ENCODE measurements at regions not wholly inside any gene's neighbourhood (a gene's known extent, or its start where the extent isn't known, plus 50 kb on each side); places are given as distances from the start of the nearest gene placed in this dataset.

DNA sequence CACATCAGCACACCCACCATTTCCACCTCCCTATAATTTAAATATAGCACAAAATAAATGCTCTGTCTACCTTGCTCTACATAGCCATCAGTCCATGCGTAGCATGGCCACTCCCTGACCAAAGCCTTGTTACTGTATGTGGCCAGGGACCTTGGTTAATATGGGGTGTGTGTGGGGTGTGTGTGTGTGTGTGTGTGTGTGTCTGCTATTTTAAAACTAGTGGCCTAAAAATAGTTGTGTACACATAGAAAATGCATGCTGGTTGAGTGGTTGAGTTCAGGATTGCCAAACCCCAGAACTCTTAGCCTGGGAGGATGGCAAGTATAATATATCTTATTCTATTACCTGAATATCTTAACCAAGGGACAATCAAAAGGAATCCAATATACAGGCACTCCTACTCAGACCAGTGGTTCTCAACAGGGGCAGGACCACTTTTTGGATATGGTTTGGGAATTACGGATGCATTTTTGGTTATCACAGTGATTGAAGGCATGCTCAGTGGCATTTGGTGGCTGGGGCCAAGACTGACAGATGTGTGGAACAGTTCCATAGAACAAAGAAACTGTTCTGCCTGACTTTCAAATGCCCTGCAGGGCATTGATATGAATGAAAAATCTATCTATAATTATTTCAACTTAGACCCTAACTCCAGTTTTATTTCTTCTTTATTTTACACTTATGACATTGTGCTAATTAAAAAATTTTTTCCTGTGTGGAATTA lies 72.3 kb upstream of the PSME4 start:
- no peak overlapping the region for H3K56ac ChIP-seq (ENCODE audit: low read length)
- H2BK5ac ChIP-seq (ENCODE audit: low read length): no peak overlapping the region
- H3K23ac ChIP-seq (ENCODE audit: low read length): no peak overlapping the region
- no peak overlapping the region for H2BK15ac ChIP-seq (replicated peaks; ENCODE audit: low read depth)
- no peak overlapping the region for H3K27ac ChIP-seq (ENCODE audit: low read depth, low read length)
- no peak overlapping the region for H3K4me2 ChIP-seq (ENCODE audit: low read length)
- H4K5ac ChIP-seq (ENCODE audit: low read length): no peak overlapping the region
- no peak overlapping the region for H2AK5ac ChIP-seq (ENCODE audit: low read length)
- no peak overlapping the region for H3K4ac ChIP-seq (ENCODE audit: low read depth, low read length)
- DNase-seq: no peak
- no peaks in the 10 kb centered on the region for H3K27me3 ChIP-seq (ENCODE audit: insufficient read depth, low read length, poor library complexity)
- no peak overlapping the region for H3K4me3 ChIP-seq (ENCODE audit: low read length)
- peaks cover 1% of the 10 kb centered on the region for H3K36me3 ChIP-seq (ENCODE audit: control insufficient read depth, insufficient read depth, low read length)
- H4K8ac ChIP-seq (ENCODE audit: low read depth, low read length): no peak overlapping the region
- no peak overlapping the region for H3K18ac ChIP-seq (ENCODE audit: low read length)
- H3K79me2 ChIP-seq (ENCODE audit: control insufficient read depth, insufficient read depth, low read length): no peaks in the 10 kb centered on the region
- no peaks in the 10 kb centered on the region for H3K79me1 ChIP-seq (ENCODE audit: low read length)
- no peaks in the 10 kb centered on the region for H3K4me1 ChIP-seq (ENCODE audit: control insufficient read depth, low read depth, low read length)
- WGBS (ENCODE audit: extremely low coverage, insufficient coverage, low lambda C conversion rate): no CpG with 5 or more reads among the region's 2 CpGs
- no peak overlapping the region for H3K9ac ChIP-seq (ENCODE audit: low read length)
- no peak overlapping the region for H2BK120ac ChIP-seq (ENCODE audit: low read depth, low read length)

DNA sequence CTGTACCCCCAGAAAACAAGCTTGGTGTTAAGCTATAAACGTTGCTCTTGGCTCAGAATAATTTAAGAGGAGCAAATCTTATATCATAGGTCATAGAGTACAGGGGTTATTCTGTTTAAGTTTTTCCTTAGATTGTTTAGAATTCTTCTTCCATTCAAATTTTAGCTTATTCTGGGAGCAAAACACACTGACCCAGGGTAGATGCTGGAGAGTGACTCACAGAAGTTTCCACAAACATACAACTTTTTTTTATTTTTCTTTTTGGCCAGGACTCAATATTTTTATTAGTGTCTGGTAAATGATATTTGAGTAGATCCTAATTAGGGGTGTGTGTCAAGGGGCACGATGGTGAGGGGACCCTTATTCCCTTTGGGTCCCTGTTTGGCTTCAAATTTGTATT lies 71.5 kb upstream of the PSME4 start:
- H2BK120ac ChIP-seq (ENCODE audit: low read depth, low read length): no peak overlapping the region
- H3K23ac ChIP-seq (ENCODE audit: low read length): no peak overlapping the region
- H4K5ac ChIP-seq (ENCODE audit: low read length): no peak overlapping the region
- H2AK5ac ChIP-seq (ENCODE audit: low read length): no peak overlapping the region
- H3K27me3 ChIP-seq (ENCODE audit: insufficient read depth, low read length, poor library complexity): no peaks in the 10 kb centered on the region
- DNase-seq: no peak
- no peak overlapping the region for H3K4me3 ChIP-seq (ENCODE audit: low read length)
- H3K36me3 ChIP-seq (ENCODE audit: control insufficient read depth, insufficient read depth, low read length): peaks cover 1% of the 10 kb centered on the region
- H3K4ac ChIP-seq (ENCODE audit: low read depth, low read length): no peak overlapping the region
- WGBS (ENCODE audit: extremely low coverage, insufficient coverage, low lambda C conversion rate): no CpG with 5 or more reads among the region's 2 CpGs
- no peak overlapping the region for H3K18ac ChIP-seq (ENCODE audit: low read length)
- H3K4me2 ChIP-seq (ENCODE audit: low read length): no peak overlapping the region
- H3K79me2 ChIP-seq (ENCODE audit: control insufficient read depth, insufficient read depth, low read length): no peaks in the 10 kb centered on the region
- H3K9ac ChIP-seq (ENCODE audit: low read length): no peak overlapping the region
- no peak overlapping the region for H2BK15ac ChIP-seq (replicated peaks; ENCODE audit: low read depth)
- H4K8ac ChIP-seq (ENCODE audit: low read depth, low read length): no peak overlapping the region
- H3K56ac ChIP-seq (ENCODE audit: low read length): no peak overlapping the region
- no peak overlapping the region for H2BK5ac ChIP-seq (ENCODE audit: low read length)
- H3K27ac ChIP-seq (ENCODE audit: low read depth, low read length): no peak overlapping the region
- no peaks in the 10 kb centered on the region for H3K79me1 ChIP-seq (ENCODE audit: low read length)
- no peaks in the 10 kb centered on the region for H3K4me1 ChIP-seq (ENCODE audit: control insufficient read depth, low read depth, low read length)

DNA sequence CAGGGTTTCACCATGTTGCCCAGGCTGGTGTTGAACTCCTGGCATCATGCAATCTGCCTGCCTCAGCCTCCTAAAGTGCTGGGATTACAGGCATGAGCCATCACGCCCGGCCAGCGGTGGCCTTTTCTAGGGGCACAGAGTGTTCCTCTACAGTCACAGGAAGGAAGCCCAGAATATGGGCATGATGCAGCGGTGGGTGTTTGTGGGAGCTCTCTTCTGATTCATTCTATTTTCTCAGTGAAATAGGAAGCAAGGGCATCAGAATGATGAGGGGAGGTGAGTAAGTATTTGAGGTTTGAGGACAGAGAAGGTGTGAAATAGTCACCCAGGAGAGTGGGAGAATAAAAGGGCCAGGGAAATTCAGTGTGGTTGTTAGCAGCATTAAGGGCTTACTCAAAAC lies 70.3 kb upstream of the PSME4 start:
- Histone ChIP-seq H3K23ac (ENCODE audit: low read length) (no peak overlapping the region), H3K9ac (ENCODE audit: low read length) (no peak overlapping the region), H2AK5ac (ENCODE audit: low read length) (no peak overlapping the region), H3K4me3 (ENCODE audit: low read length) (no peak overlapping the region), H3K4me1 (ENCODE audit: control insufficient read depth, low read depth, low read length) (no peaks in the 10 kb centered on the region), H3K27me3 (ENCODE audit: insufficient read depth, low read length, poor library complexity) (no peaks in the 10 kb centered on the region), H3K4me2 (ENCODE audit: low read length) (no peak overlapping the region), H3K79me2 (ENCODE audit: control insufficient read depth, insufficient read depth, low read length) (no peaks in the 10 kb centered on the region), H3K4ac (ENCODE audit: low read depth, low read length) (no peak overlapping the region), H4K8ac (ENCODE audit: low read depth, low read length) (no peak overlapping the region), H2BK5ac (ENCODE audit: low read length) (no peak overlapping the region), H2BK15ac (replicated peaks; ENCODE audit: low read depth) (no peak overlapping the region), H3K56ac (ENCODE audit: low read length) (no peak overlapping the region), H3K79me1 (ENCODE audit: low read length) (no peaks in the 10 kb centered on the region), H3K36me3 (ENCODE audit: control insufficient read depth, insufficient read depth, low read length) (peaks cover 1% of the 10 kb centered on the region), H3K27ac (ENCODE audit: low read depth, low read length) (no peak overlapping the region), H3K18ac (ENCODE audit: low read length) (no peak overlapping the region), H2BK120ac (ENCODE audit: low read depth, low read length) (no peak overlapping the region), H4K5ac (ENCODE audit: low read length) (no peak overlapping the region)
- WGBS (ENCODE audit: extremely low coverage, insufficient coverage, low lambda C conversion rate): no CpG with 5 or more reads among the region's 4 CpGs
- no peak for DNase-seq

DNA sequence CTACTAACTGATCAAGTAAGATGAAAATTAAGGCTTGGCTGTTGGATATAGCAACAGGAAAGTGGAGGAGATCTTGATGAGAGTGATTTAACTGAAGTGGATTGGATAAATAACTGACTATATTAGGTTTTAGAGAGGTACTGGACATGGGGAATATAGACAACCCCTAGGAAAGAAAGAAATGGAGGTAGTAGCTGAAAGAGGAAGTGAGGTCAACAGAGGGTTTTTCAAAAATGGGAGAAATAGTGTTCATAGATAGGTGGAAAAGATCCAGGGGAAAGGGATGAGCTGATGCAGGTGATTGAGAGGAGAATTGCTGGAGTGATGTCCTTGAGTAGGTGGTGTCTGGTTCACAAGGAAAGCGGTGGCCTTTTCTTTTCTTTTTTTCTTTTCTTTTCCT lies 69.9 kb upstream of the PSME4 start:
- DNase-seq: no peak
- Histone ChIP-seq H3K56ac (ENCODE audit: low read length) (no peak overlapping the region), H3K9ac (ENCODE audit: low read length) (no peak overlapping the region), H2BK5ac (ENCODE audit: low read length) (no peak overlapping the region), H4K8ac (ENCODE audit: low read depth, low read length) (no peak overlapping the region), H3K4me1 (ENCODE audit: control insufficient read depth, low read depth, low read length) (no peaks in the 10 kb centered on the region), H3K4me2 (ENCODE audit: low read length) (no peak overlapping the region), H3K27me3 (ENCODE audit: insufficient read depth, low read length, poor library complexity) (no peaks in the 10 kb centered on the region), H3K79me1 (ENCODE audit: low read length) (no peaks in the 10 kb centered on the region), H3K23ac (ENCODE audit: low read length) (no peak overlapping the region), H3K27ac (ENCODE audit: low read depth, low read length) (no peak overlapping the region), H3K36me3 (ENCODE audit: control insufficient read depth, insufficient read depth, low read length) (peaks cover 1% of the 10 kb centered on the region), H2BK120ac (ENCODE audit: low read depth, low read length) (no peak overlapping the region), H2BK15ac (replicated peaks; ENCODE audit: low read depth) (no peak overlapping the region), H3K4ac (ENCODE audit: low read depth, low read length) (no peak overlapping the region), H3K18ac (ENCODE audit: low read length) (no peak overlapping the region), H4K5ac (ENCODE audit: low read length) (no peak overlapping the region), H3K79me2 (ENCODE audit: control insufficient read depth, insufficient read depth, low read length) (no peaks in the 10 kb centered on the region), H2AK5ac (ENCODE audit: low read length) (no peak overlapping the region), H3K4me3 (ENCODE audit: low read length) (no peak overlapping the region)
- no CpG with 5 or more reads among the region's 1 CpG for WGBS (ENCODE audit: extremely low coverage, insufficient coverage, low lambda C conversion rate)

DNA sequence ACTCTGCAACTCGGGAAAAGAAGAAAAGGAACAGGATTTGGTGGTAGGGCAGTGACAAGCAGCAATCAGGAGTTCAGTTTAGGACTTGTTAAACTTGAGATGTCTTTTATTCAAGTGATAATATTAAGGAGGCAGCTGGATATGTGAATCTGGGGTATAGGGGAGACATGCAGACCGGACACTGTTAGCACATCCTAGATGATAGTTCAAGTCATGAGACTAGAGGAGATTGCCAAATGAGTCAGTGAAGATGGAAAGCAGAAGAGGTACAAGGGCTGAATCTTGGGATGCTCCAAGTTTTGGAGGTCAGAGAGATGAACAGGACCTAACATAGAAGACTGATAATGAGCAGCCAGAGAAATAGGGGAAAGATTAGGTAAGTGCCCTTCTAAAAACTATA lies 69.5 kb upstream of the PSME4 start:
- Histone ChIP-seq H3K9ac (ENCODE audit: low read length) (no peak overlapping the region), H4K8ac (ENCODE audit: low read depth, low read length) (no peak overlapping the region), H3K27ac (ENCODE audit: low read depth, low read length) (no peak overlapping the region), H3K4me1 (ENCODE audit: control insufficient read depth, low read depth, low read length) (no peaks in the 10 kb centered on the region), H2BK120ac (ENCODE audit: low read depth, low read length) (no peak overlapping the region), H3K56ac (ENCODE audit: low read length) (no peak overlapping the region), H3K79me2 (ENCODE audit: control insufficient read depth, insufficient read depth, low read length) (no peaks in the 10 kb centered on the region), H3K18ac (ENCODE audit: low read length) (no peak overlapping the region), H2BK15ac (replicated peaks; ENCODE audit: low read depth) (no peak overlapping the region), H3K36me3 (ENCODE audit: control insufficient read depth, insufficient read depth, low read length) (peaks cover 1% of the 10 kb centered on the region), H2AK5ac (ENCODE audit: low read length) (no peak overlapping the region), H3K4ac (ENCODE audit: low read depth, low read length) (no peak overlapping the region), H3K79me1 (ENCODE audit: low read length) (no peaks in the 10 kb centered on the region), H2BK5ac (ENCODE audit: low read length) (no peak overlapping the region), H3K23ac (ENCODE audit: low read length) (no peak overlapping the region), H3K4me3 (ENCODE audit: low read length) (no peak overlapping the region), H4K5ac (ENCODE audit: low read length) (no peak overlapping the region), H3K27me3 (ENCODE audit: insufficient read depth, low read length, poor library complexity) (no peaks in the 10 kb centered on the region), H3K4me2 (ENCODE audit: low read length) (no peak overlapping the region)
- DNase-seq: no peak
- no CpG with 5 or more reads among the region's 2 CpGs for WGBS (ENCODE audit: extremely low coverage, insufficient coverage, low lambda C conversion rate)

DNA sequence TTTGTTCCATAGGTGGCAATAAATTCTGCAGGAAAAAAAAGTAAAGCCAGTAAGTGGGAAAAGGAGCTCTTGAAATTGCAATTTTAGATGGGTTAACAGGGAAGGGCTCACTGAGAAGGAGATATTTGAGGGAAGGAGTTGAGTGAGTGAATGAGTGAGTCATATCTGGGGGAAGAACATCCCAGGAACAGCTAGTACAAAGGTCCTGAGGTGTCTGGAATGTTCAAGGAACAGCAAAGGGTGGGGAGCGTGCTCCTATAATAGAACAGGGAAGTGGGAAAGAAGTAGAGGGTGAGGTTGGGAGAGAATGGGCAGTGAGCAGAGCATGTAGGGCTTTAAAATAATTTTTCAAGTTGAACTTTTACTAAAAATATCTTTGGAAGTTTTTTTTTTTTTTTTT lies 68.0 kb upstream of the PSME4 start:
- Histone ChIP-seq H3K4me1 (ENCODE audit: control insufficient read depth, low read depth, low read length) (no peaks in the 10 kb centered on the region), H3K18ac (ENCODE audit: low read length) (no peak overlapping the region), H4K5ac (ENCODE audit: low read length) (no peak overlapping the region), H2AK5ac (ENCODE audit: low read length) (no peak overlapping the region), H3K4me2 (ENCODE audit: low read length) (no peak overlapping the region), H4K8ac (ENCODE audit: low read depth, low read length) (no peak overlapping the region), H3K9ac (ENCODE audit: low read length) (no peak overlapping the region), H2BK5ac (ENCODE audit: low read length) (no peak overlapping the region), H2BK15ac (replicated peaks; ENCODE audit: low read depth) (no peak overlapping the region), H3K56ac (ENCODE audit: low read length) (no peak overlapping the region), H3K4ac (ENCODE audit: low read depth, low read length) (no peak overlapping the region), H3K27ac (ENCODE audit: low read depth, low read length) (no peak overlapping the region), H3K36me3 (ENCODE audit: control insufficient read depth, insufficient read depth, low read length) (no peaks in the 10 kb centered on the region), H2BK120ac (ENCODE audit: low read depth, low read length) (no peak overlapping the region), H3K23ac (ENCODE audit: low read length) (no peak overlapping the region), H3K79me2 (ENCODE audit: control insufficient read depth, insufficient read depth, low read length) (no peaks in the 10 kb centered on the region), H3K4me3 (ENCODE audit: low read length) (no peak overlapping the region), H3K79me1 (ENCODE audit: low read length) (no peaks in the 10 kb centered on the region), H3K27me3 (ENCODE audit: insufficient read depth, low read length, poor library complexity) (no peaks in the 10 kb centered on the region)
- DNase-seq: no peak
- WGBS (ENCODE audit: extremely low coverage, insufficient coverage, low lambda C conversion rate): no CpG with 5 or more reads among the region's 1 CpG

Data from mesendoderm (in vitro differentiated cells).